GM12878 (cell line): ENCODE measurements at regions not wholly inside any gene's neighbourhood (a gene's known extent, or its start where the extent isn't known, plus 50 kb on each side); places are given as distances from the start of the nearest gene placed in this dataset.

ENCODE experiments used
- ATAC-seq: fragments of 200-7000 bp; cut with Tn5 transposase; 3 replicates; pipeline ENCODE4 v1.9.1; 2020; ENCODE audit warnings: mild to moderate bottlenecking, moderate library complexity
- BruUV-seq: library from RNA; stranded (reverse); fragments of 400-500 nt; replicated peaks from 2 replicates; lab custom pipeline; 2021; lab: Mats Ljungman, UMichigan
- CTCF ChIA-PET: fragments of 300-600 bp; sonication (Branson Sonifier 250); formaldehyde crosslinking; extraction: SDS; loops from one replicate; lab custom pipeline; 2021; ENCODE audit warnings: inconsistent platforms; lab: Yijun Ruan, JAX
- POLR2A ChIA-PET: fragments of 350-600 bp; formaldehyde crosslinking; extraction: SDS; loops from one replicate; lab custom pipeline; 2021; ENCODE audit warnings: inconsistent platforms; lab: Charles Lee
- RAD21 ChIA-PET: fragments of 300-600 bp; sonication (Branson Sonifier 250); formaldehyde crosslinking; loops from one replicate; lab custom pipeline; 2023; ENCODE audit warnings: antibody characterized with exemption; ENCODE audit not compliant: unreplicated experiment; lab: Charles Lee
- SMC1A ChIA-PET: fragments of 300-600 bp; sonication (Branson Sonifier 250); formaldehyde crosslinking; loops from one replicate; lab custom pipeline; 2023; ENCODE audit not compliant: unreplicated experiment, uncharacterized antibody; lab: Charles Lee
- DNase-seq: peaks from one replicate; pipeline ENCODE4 v3.0.0-alpha.2; 2011; ENCODE audit warnings: low read depth, low spot score
- FAIRE-seq: peaks from 3 replicates; lab custom pipeline; 2011; peaks lifted over from hg19 to GRCh38; lab: Jason Lieb, UNC
- H2AFZ ChIP-seq: 2 replicates; pipeline ENCODE4 v1.6.0; 2011; ENCODE audit warnings: low read depth, low read length, control low read depth; ENCODE audit not compliant: control insufficient read depth
- H3K27ac ChIP-seq: 2 replicates; pipeline ENCODE4 v1.5.1; 2011; ENCODE audit warnings: control low read depth; ENCODE audit not compliant: control insufficient read depth, insufficient read depth
- H3K27me3 ChIP-seq, 2 experiments: replicated peaks in 1 of 2; 2 replicates each; pipeline versions ENCODE4 v1.6.0 to v1.6.1; 2011; ENCODE audit warnings: low read length in 1 of 2; ENCODE audit not compliant: control insufficient read depth in 2 of 2, insufficient read depth in 2 of 2
- H3K36me3 ChIP-seq, 2 experiments: 2 replicates each; pipeline ENCODE4 v1.5.1; 2011; ENCODE audit warnings: low read length in 1 of 2; ENCODE audit not compliant: control insufficient read depth in 2 of 2, insufficient read depth in 2 of 2
- H3K4me1 ChIP-seq: 2 replicates; pipeline ENCODE4 v1.6.1; 2011; ENCODE audit warnings: mild to moderate bottlenecking, low read length, moderate library complexity, mixed read lengths; ENCODE audit not compliant: control insufficient read depth, insufficient read depth
- H3K4me2 ChIP-seq: 2 replicates; pipeline ENCODE4 v1.6.0; 2011; ENCODE audit warnings: control low read depth; ENCODE audit not compliant: control insufficient read depth, insufficient read depth
- H3K4me3 ChIP-seq: fragments of 200-600 bp; sonication (generic); 2 replicates; pipeline ENCODE4 v1.5.1; 2016
- H3K79me2 ChIP-seq: 2 replicates; pipeline ENCODE4 v1.6.0; 2011; ENCODE audit warnings: low read length; ENCODE audit not compliant: control insufficient read depth, insufficient read depth
- H3K9ac ChIP-seq: 2 replicates; pipeline ENCODE4 v1.8.0; 2011; ENCODE audit warnings: low read length, control low read depth, mixed read lengths; ENCODE audit not compliant: control insufficient read depth, insufficient read depth
- H3K9me3 ChIP-seq: replicated peaks from 3 replicates; pipeline ENCODE4 v1.5.1; 2011; ENCODE audit warnings: mild to moderate bottlenecking, low read length; ENCODE audit not compliant: control insufficient read depth, insufficient read depth
- H4K20me1 ChIP-seq: 2 replicates; pipeline ENCODE4 v1.6.0; 2011; ENCODE audit not compliant: control insufficient read depth, insufficient read depth
- ASH2L ChIP-seq: fragments of 300-600, 200-600 bp; sonication (generic); IDR thresholded peaks from 2 replicates; pipeline ENCODE4 v1.6.1; 2017; ENCODE audit warnings: low read depth, mild to moderate bottlenecking, borderline replicate concordance
- FOXM1 ChIP-seq: IDR thresholded peaks from 2 replicates; pipeline ENCODE4 v1.6.1; 2012; ENCODE audit warnings: low read depth, mild to moderate bottlenecking, inconsistent platforms, low read length, moderate library complexity
- NRF1 ChIP-seq: conservative IDR thresholded peaks from 2 replicates; pipeline ENCODE4 v1.6.1; 2011; ENCODE audit warnings: mild to moderate bottlenecking, low read depth, low read length, improper control_type of control experiment
- POLR2AphosphoS5 ChIP-seq: IDR thresholded peaks from 2 replicates; pipeline ENCODE4 v1.6.1; 2011; ENCODE audit warnings: mild to moderate bottlenecking, low read length, inconsistent platforms
- RELB ChIP-seq: fragments of 450-650 bp; IDR thresholded peaks from 2 replicates; pipeline ENCODE4 v1.6.1; 2017; ENCODE audit warnings: low read depth, mild to moderate bottlenecking, moderate library complexity
- RUNX3 ChIP-seq: IDR thresholded peaks from 2 replicates; pipeline ENCODE4 v1.6.1; 2012; ENCODE audit warnings: low read length, inconsistent platforms
- SMC3 ChIP-seq: IDR thresholded peaks from 2 replicates; pipeline ENCODE4 v1.6.1; 2011; ENCODE audit warnings: low read length, improper control_type of control experiment, borderline replicate concordance
- SRF ChIP-seq, 2 experiments: IDR thresholded peaks; 2 replicates each; pipeline ENCODE4 v1.6.1; 2011; ENCODE audit warnings: low read depth in 2 of 2, low read length in 2 of 2, mild to moderate bottlenecking in 1 of 2, moderate library complexity in 1 of 2
- STAT1 ChIP-seq: fragments of 450-650 bp; conservative IDR thresholded peaks from 2 replicates; pipeline ENCODE4 v1.6.1; 2014; ENCODE audit warnings: antibody characterized with exemption, mild to moderate bottlenecking
- ZNF217 ChIP-seq: fragments of 450-650 bp; IDR thresholded peaks from 2 replicates; pipeline ENCODE4 v1.6.1; 2017; ENCODE audit warnings: antibody characterized with exemption, mild to moderate bottlenecking
- WGBS: methylation state at CpG from one replicate; pipeline ENCODE4 v1.1.6; 2016; ENCODE audit warnings: low lambda C conversion rate; ENCODE audit not compliant: insufficient replicate concordance, insufficient coverage; ENCODE audit errors: missing lambda C conversion rate; 5-methylcytosine and 5-hydroxymethylcytosine counted together
- in situ Hi-C: fragments of 300-500 bp; cut with MboI; formaldehyde crosslinking; loops from 9 replicates; pipeline ENCODE4 v1.14.3; 2018; ENCODE audit warnings: mixed read lengths
- intact Hi-C: fragments of 100-400 bp; cut with micrococcal nuclease; formaldehyde crosslinking; loops from one replicate; pipeline ENCODE4 v1.14.2; 2022; ENCODE audit not compliant: unreplicated experiment
- TF ChIP-seq, protein P1 (sequence below): fragments of 450-650 bp; IDR thresholded peaks from 2 replicates; pipeline ENCODE4 v1.6.1; 2018; ENCODE audit warnings: mild to moderate bottlenecking, low read depth, moderate library complexity; ENCODE audit not compliant: partially characterized antibody
- TF ChIP-seq, protein P2 (sequence below): fragments of 450-650 bp; formaldehyde crosslinking; IDR thresholded peaks from 2 replicates; pipeline ENCODE4 v1.5.0; 2022; ENCODE audit warnings: mild to moderate bottlenecking, missing genetic modification characterization
- TF ChIP-seq, protein P3 (sequence below), 3 experiments: IDR thresholded peaks in 2 of 3; conservative IDR thresholded peaks in 1 of 3; 2 replicates each; pipeline ENCODE4 v1.5.1; 2011; ENCODE audit warnings: low read depth in 3 of 3, low read length in 3 of 3, mild to moderate bottlenecking in 3 of 3, control low read depth in 2 of 3, moderate library complexity in 2 of 3, inconsistent platforms in 1 of 3, mixed read lengths in 1 of 3; ENCODE audit not compliant: control insufficient read depth in 2 of 3, insufficient read depth in 1 of 3; ENCODE audit errors: extremely low read depth in 1 of 3

DNA sequence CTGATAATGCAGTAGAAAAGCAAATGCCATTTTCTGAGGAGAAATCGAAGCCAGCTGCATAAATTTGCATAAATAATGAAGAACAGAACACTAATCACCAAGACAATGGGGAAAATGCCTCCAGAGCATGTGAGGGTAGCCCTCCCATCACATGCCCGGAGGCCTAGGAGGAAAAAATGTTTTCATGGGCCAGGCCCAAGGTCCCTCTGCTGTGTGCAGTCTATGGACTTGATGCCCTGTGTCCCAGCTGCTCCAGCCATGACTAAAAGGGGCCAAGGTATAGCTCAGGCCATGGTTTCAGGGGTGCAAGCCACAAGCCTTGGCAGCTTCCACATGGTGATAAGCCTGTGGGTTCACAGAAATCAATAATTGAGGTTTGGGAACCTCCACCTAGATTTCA is 164.1 kb downstream of the HAO1 start (continued):
- TF ChIP-seq, protein P1, sequence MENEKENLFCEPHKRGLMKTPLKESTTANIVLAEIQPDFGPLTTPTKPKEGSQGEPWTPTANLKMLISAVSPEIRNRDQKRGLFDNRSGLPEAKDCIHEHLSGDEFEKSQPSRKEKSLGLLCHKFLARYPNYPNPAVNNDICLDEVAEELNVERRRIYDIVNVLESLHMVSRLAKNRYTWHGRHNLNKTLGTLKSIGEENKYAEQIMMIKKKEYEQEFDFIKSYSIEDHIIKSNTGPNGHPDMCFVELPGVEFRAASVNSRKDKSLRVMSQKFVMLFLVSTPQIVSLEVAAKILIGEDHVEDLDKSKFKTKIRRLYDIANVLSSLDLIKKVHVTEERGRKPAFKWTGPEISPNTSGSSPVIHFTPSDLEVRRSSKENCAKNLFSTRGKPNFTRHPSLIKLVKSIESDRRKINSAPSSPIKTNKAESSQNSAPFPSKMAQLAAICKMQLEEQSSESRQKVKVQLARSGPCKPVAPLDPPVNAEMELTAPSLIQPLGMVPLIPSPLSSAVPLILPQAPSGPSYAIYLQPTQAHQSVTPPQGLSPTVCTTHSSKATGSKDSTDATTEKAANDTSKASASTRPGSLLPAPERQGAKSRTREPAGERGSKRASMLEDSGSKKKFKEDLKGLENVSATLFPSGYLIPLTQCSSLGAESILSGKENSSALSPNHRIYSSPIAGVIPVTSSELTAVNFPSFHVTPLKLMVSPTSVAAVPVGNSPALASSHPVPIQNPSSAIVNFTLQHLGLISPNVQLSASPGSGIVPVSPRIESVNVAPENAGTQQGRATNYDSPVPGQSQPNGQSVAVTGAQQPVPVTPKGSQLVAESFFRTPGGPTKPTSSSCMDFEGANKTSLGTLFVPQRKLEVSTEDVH = no peak
- no peak for TF ChIP-seq STAT1

- Histone ChIP-seq H3K27ac (no peak overlapping the region), H3K4me2 (no peak overlapping the region), H3K9ac (no peak overlapping the region), H4K20me1 (no peaks in the 10 kb centered on the region), H3K36me3 (no peaks in the 10 kb centered on the region), H3K27me3 (no peaks in the 10 kb centered on the region), H3K4me3 (no peak overlapping the region), H3K79me2 (no peaks in the 10 kb centered on the region), H2AFZ (no peak overlapping the region), H3K4me1 (no peaks in the 10 kb centered on the region), H3K9me3 (no peaks in the 10 kb centered on the region)
- ChIA-PET CTCF (interaction anchor here (1.2 kb wide), 1 partner anchor 8 kb away, joined by 3 read pairs; no protein-coding TSS in a partner anchor), POLR2A (no interaction called here), RAD21 (no interaction called here), SMC1A (no interaction called here)
- 30% methylated on average over 2 of the region's 2 CpGs for WGBS
- BruUV-seq = no TSS peak
- FAIRE-seq (no peak), ATAC-seq (no peak), DNase-seq (no peak)
- intact Hi-C loops (no loop called here), in situ Hi-C loops (no loop called here)
- TF ChIP-seq, protein P2, sequence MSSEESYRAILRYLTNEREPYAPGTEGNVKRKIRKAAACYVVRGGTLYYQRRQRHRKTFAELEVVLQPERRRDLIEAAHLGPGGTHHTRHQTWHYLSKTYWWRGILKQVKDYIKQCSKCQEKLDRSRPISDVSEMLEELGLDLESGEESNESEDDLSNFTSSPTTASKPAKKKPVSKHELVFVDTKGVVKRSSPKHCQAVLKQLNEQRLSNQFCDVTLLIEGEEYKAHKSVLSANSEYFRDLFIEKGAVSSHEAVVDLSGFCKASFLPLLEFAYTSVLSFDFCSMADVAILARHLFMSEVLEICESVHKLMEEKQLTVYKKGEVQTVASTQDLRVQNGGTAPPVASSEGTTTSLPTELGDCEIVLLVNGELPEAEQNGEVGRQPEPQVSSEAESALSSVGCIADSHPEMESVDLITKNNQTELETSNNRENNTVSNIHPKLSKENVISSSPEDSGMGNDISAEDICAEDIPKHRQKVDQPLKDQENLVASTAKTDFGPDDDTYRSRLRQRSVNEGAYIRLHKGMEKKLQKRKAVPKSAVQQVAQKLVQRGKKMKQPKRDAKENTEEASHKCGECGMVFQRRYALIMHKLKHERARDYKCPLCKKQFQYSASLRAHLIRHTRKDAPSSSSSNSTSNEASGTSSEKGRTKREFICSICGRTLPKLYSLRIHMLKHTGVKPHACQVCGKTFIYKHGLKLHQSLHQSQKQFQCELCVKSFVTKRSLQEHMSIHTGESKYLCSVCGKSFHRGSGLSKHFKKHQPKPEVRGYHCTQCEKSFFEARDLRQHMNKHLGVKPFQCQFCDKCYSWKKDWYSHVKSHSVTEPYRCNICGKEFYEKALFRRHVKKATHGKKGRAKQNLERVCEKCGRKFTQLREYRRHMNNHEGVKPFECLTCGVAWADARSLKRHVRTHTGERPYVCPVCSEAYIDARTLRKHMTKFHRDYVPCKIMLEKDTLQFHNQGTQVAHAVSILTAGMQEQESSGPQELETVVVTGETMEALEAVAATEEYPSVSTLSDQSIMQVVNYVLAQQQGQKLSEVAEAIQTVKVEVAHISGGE (CRISPR knock-in tag) = no peak
- no peak for TF ChIP-seq ZNF217
- no peak for TF ChIP-seq SRF (IDR thresholded peaks at IDR 0.05; ENCODE audit: low read depth in 2 of 2, low read length in 2 of 2)
- TF ChIP-seq POLR2AphosphoS5 = no peak
- no peak for TF ChIP-seq FOXM1
- no peak for TF ChIP-seq STAT1
- TF ChIP-seq ASH2L = no peak
- TF ChIP-seq RUNX3 = no peak
- TF ChIP-seq SMC3 = no peak
- TF ChIP-seq RELB = no peak
- TF ChIP-seq, protein P3, sequence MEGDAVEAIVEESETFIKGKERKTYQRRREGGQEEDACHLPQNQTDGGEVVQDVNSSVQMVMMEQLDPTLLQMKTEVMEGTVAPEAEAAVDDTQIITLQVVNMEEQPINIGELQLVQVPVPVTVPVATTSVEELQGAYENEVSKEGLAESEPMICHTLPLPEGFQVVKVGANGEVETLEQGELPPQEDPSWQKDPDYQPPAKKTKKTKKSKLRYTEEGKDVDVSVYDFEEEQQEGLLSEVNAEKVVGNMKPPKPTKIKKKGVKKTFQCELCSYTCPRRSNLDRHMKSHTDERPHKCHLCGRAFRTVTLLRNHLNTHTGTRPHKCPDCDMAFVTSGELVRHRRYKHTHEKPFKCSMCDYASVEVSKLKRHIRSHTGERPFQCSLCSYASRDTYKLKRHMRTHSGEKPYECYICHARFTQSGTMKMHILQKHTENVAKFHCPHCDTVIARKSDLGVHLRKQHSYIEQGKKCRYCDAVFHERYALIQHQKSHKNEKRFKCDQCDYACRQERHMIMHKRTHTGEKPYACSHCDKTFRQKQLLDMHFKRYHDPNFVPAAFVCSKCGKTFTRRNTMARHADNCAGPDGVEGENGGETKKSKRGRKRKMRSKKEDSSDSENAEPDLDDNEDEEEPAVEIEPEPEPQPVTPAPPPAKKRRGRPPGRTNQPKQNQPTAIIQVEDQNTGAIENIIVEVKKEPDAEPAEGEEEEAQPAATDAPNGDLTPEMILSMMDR (IDR thresholded peaks at IDR 0.05 in 2 of 3, conservative IDR thresholded peaks at IDR 0.05 in 1 of 3; ENCODE audit: control insufficient read depth in 2 of 3, extremely low read depth in 1 of 3, insufficient read depth in 1 of 3, low read depth in 3 of 3, low read length in 3 of 3) = no peak
- no peak for TF ChIP-seq NRF1
Measured at GRCh38 chr20:7790189-7790588, 150.1 kb downstream of the HAO1 start.
